ENCODE measurements at regions not wholly inside any gene's neighbourhood (a gene's known extent, or its start where the extent isn't known, plus 50 kb on each side); places are given as distances from the start of the nearest gene placed in this dataset.

DNA sequence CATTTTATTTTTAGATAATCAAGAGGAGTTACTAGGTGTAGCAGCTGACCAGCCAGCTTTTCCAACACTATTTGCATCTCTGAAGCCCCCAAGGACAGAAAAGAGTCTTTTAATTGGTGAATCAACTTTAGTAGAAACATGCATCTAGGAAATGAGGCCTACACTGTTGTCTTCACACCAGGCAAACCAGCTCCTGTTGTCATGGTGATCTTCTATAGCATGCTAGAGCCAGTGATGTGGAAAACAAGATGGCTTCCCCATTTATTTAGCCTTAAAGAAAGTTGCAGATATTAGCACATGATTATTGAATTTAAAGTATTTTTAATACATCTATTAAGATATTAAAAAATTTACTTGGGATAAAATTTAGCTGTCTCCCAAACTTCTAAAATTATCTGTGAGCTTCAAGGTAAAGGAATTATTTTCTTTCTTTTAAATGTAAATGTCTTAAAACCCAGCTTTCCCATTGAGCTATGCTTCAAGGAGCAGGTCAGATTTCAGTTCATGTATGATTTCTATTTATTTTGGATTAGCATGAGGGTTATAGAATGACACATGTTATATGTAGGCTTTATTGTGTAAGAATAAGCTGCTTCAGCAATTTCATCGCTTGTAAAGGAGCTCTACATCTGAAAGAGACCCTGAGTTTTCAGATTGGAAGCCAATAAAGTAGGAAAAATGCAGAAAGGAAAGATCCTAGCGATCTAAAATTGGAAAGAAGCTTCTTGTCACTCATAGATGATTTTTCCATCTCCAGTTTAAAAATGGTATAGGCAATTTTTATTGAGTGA is 564.9 kb upstream of the CITED2 start:
- Histone ChIP-seq H3K4me1 (ENCODE audit: insufficient read depth, poor library complexity, severe bottlenecking) (peaks cover 10% of the 10 kb centered on the region), H3K36me3 (ENCODE audit: low read depth) (no peaks in the 10 kb centered on the region), H3K27me3 (ENCODE audit: insufficient read depth, poor library complexity, severe bottlenecking) (no peaks in the 10 kb centered on the region), H3K4me3 (ENCODE audit: severe bottlenecking) (no peak overlapping the region), H3K27ac (ENCODE audit: poor library complexity, severe bottlenecking) (no peak overlapping the region), H3K9me3 (ENCODE audit: severe bottlenecking) (no peaks in the 10 kb centered on the region)
- no peak for DNase-seq (ENCODE audit: low spot score)
- ATAC-seq (ENCODE audit: low read depth), result no peak
- TF ChIP-seq, protein P1, sequence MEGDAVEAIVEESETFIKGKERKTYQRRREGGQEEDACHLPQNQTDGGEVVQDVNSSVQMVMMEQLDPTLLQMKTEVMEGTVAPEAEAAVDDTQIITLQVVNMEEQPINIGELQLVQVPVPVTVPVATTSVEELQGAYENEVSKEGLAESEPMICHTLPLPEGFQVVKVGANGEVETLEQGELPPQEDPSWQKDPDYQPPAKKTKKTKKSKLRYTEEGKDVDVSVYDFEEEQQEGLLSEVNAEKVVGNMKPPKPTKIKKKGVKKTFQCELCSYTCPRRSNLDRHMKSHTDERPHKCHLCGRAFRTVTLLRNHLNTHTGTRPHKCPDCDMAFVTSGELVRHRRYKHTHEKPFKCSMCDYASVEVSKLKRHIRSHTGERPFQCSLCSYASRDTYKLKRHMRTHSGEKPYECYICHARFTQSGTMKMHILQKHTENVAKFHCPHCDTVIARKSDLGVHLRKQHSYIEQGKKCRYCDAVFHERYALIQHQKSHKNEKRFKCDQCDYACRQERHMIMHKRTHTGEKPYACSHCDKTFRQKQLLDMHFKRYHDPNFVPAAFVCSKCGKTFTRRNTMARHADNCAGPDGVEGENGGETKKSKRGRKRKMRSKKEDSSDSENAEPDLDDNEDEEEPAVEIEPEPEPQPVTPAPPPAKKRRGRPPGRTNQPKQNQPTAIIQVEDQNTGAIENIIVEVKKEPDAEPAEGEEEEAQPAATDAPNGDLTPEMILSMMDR (IDR thresholded peaks at IDR 0.05; ENCODE audit: poor library complexity, severe bottlenecking), result no peak

DNA sequence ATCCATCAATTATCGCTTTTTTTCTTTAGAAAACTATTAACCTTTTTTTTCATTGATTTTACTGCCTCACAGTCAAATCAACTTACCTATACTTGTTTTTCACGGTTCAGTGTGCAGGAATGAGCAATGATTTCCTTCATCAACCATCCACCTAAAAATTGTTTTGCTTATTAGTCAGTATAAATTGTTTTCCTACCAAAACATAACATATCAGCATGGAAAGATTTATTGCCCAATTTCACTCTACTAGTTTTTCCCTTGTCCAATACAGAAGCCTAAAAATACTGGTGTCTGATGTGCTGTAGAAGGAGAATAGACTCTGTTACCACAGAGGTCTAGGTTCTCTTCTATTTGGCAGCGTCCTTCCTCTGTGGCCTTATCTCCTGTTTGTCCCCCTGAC is 558.2 kb upstream of the CITED2 start:
- no peak for ATAC-seq (ENCODE audit: low read depth)
- no peaks in the 10 kb centered on the region for H3K9me3 ChIP-seq (ENCODE audit: severe bottlenecking)

GRCh38 chr6:139931747-139932146 is 557.3 kb upstream of the CITED2 start:
- Histone ChIP-seq H3K9me3 (ENCODE audit: severe bottlenecking) (no peaks in the 10 kb centered on the region), H3K36me3 (ENCODE audit: low read depth) (no peaks in the 10 kb centered on the region), H3K4me1 (ENCODE audit: insufficient read depth, poor library complexity, severe bottlenecking) (no peaks in the 10 kb centered on the region), H3K27me3 (ENCODE audit: insufficient read depth, poor library complexity, severe bottlenecking) (no peaks in the 10 kb centered on the region), H3K27ac (ENCODE audit: poor library complexity, severe bottlenecking) (no peak overlapping the region), H3K4me3 (ENCODE audit: severe bottlenecking) (no peak overlapping the region)
- TF ChIP-seq, protein P1 (IDR thresholded peaks at IDR 0.05; ENCODE audit: poor library complexity, severe bottlenecking), result no peak
- ATAC-seq (ENCODE audit: low read depth) (no peak), DNase-seq (ENCODE audit: low spot score) (no peak)

More for the DNA sequence above, 558.2 kb upstream of the CITED2 start:
- Histone ChIP-seq H3K4me3 (ENCODE audit: severe bottlenecking) (no peak overlapping the region), H3K27me3 (ENCODE audit: insufficient read depth, poor library complexity, severe bottlenecking) (no peaks in the 10 kb centered on the region), H3K27ac (ENCODE audit: poor library complexity, severe bottlenecking) (no peak overlapping the region), H3K4me1 (ENCODE audit: insufficient read depth, poor library complexity, severe bottlenecking) (no peaks in the 10 kb centered on the region), H3K36me3 (ENCODE audit: low read depth) (no peaks in the 10 kb centered on the region)
- TF ChIP-seq, protein P1 (IDR thresholded peaks at IDR 0.05; ENCODE audit: poor library complexity, severe bottlenecking), result no peak
- no peak for DNase-seq (ENCODE audit: low spot score)

GRCh38 chr6:139927742-139928305 is 553.4 kb upstream of the CITED2 start:
- Histone ChIP-seq H3K4me3 (ENCODE audit: severe bottlenecking) (no peak overlapping the region), H3K4me1 (ENCODE audit: insufficient read depth, poor library complexity, severe bottlenecking) (no peaks in the 10 kb centered on the region), H3K27me3 (ENCODE audit: insufficient read depth, poor library complexity, severe bottlenecking) (no peaks in the 10 kb centered on the region), H3K36me3 (ENCODE audit: low read depth) (no peaks in the 10 kb centered on the region), H3K9me3 (ENCODE audit: severe bottlenecking) (no peaks in the 10 kb centered on the region), H3K27ac (ENCODE audit: poor library complexity, severe bottlenecking) (no peak overlapping the region)
- ATAC-seq (ENCODE audit: low read depth) (no peak), DNase-seq (ENCODE audit: low spot score) (no peak)
- TF ChIP-seq, protein P1 (IDR thresholded peaks at IDR 0.05; ENCODE audit: poor library complexity, severe bottlenecking), result no peak

- no peak for DNase-seq (ENCODE audit: low spot score)
- Histone ChIP-seq H3K27me3 (ENCODE audit: insufficient read depth, poor library complexity, severe bottlenecking) (no peaks in the 10 kb centered on the region), H3K27ac (ENCODE audit: poor library complexity, severe bottlenecking) (no peak overlapping the region), H3K4me3 (ENCODE audit: severe bottlenecking) (no peak overlapping the region), H3K9me3 (ENCODE audit: severe bottlenecking) (no peaks in the 10 kb centered on the region), H3K4me1 (ENCODE audit: insufficient read depth, poor library complexity, severe bottlenecking) (no peaks in the 10 kb centered on the region), H3K36me3 (ENCODE audit: low read depth) (no peaks in the 10 kb centered on the region)
- ATAC-seq (ENCODE audit: low read depth), result no peak
- TF ChIP-seq, protein P1 (IDR thresholded peaks at IDR 0.05; ENCODE audit: poor library complexity, severe bottlenecking), result no peak
Measured at GRCh38 chr6:139927236-139927635, 552.8 kb upstream of the CITED2 start.

Data from RWPE2 (cell line).